ENCODE measurements at regions not wholly inside any gene's neighbourhood (a gene's known extent, or its start where the extent isn't known, plus 50 kb on each side); places are given as distances from the start of the nearest gene placed in this dataset.
A peak's percentile ranks its signal among the peaks of the same experiment; 100 is the strongest.

DNA sequence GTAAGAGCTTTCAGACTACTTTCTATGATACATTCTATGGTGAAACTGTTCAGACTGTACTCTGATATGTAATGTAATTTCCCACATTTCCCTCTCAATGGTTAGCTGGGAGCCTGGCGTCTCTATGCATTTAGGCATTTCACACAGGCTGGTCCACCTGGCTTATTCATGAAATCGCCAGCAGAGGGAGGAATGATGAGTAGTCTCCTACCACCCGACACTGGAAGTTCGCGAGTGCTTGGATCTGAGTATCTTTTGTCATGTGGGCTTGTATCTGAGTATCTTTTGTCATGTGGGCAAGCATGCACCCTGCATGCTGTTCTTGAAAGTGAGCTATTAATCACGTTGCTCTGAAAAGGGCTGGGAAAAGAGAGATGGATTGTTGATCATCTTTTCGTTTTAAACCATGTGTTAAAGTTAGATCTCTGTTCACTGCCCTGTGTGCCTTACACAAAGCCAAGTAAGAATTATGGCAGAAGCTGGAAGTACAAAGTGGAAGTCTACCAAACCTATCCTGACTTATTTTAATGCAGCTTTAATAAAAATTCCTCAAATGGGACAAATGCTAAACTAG is 235.0 kb downstream of the ATP23 start:
- peaks cover 4% of the 10 kb centered on the region for H3K27me3 ChIP-seq (ENCODE audit: insufficient read depth, poor library complexity, severe bottlenecking)
- no peak overlapping the region for H3K4me3 ChIP-seq (replicated peaks; ENCODE audit: insufficient read depth, low read length)
- H3K27ac ChIP-seq (replicated peaks) = no peak overlapping the region
- peak; percentile 1 to 42 for DNase-seq (ENCODE audit: low read depth in 1 of 2, low spot score in 1 of 2)
- TF ChIP-seq, protein P1, sequence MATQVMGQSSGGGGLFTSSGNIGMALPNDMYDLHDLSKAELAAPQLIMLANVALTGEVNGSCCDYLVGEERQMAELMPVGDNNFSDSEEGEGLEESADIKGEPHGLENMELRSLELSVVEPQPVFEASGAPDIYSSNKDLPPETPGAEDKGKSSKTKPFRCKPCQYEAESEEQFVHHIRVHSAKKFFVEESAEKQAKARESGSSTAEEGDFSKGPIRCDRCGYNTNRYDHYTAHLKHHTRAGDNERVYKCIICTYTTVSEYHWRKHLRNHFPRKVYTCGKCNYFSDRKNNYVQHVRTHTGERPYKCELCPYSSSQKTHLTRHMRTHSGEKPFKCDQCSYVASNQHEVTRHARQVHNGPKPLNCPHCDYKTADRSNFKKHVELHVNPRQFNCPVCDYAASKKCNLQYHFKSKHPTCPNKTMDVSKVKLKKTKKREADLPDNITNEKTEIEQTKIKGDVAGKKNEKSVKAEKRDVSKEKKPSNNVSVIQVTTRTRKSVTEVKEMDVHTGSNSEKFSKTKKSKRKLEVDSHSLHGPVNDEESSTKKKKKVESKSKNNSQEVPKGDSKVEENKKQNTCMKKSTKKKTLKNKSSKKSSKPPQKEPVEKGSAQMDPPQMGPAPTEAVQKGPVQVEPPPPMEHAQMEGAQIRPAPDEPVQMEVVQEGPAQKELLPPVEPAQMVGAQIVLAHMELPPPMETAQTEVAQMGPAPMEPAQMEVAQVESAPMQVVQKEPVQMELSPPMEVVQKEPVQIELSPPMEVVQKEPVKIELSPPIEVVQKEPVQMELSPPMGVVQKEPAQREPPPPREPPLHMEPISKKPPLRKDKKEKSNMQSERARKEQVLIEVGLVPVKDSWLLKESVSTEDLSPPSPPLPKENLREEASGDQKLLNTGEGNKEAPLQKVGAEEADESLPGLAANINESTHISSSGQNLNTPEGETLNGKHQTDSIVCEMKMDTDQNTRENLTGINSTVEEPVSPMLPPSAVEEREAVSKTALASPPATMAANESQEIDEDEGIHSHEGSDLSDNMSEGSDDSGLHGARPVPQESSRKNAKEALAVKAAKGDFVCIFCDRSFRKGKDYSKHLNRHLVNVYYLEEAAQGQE (IDR thresholded peaks at IDR 0.05; ENCODE audit: insufficient replicate concordance, low read depth) = no peak
- TF ChIP-seq, protein P2, sequence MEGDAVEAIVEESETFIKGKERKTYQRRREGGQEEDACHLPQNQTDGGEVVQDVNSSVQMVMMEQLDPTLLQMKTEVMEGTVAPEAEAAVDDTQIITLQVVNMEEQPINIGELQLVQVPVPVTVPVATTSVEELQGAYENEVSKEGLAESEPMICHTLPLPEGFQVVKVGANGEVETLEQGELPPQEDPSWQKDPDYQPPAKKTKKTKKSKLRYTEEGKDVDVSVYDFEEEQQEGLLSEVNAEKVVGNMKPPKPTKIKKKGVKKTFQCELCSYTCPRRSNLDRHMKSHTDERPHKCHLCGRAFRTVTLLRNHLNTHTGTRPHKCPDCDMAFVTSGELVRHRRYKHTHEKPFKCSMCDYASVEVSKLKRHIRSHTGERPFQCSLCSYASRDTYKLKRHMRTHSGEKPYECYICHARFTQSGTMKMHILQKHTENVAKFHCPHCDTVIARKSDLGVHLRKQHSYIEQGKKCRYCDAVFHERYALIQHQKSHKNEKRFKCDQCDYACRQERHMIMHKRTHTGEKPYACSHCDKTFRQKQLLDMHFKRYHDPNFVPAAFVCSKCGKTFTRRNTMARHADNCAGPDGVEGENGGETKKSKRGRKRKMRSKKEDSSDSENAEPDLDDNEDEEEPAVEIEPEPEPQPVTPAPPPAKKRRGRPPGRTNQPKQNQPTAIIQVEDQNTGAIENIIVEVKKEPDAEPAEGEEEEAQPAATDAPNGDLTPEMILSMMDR (IDR thresholded peaks at IDR 0.05; ENCODE audit: insufficient read depth, low read length) = peak; percentile 42

DNA sequence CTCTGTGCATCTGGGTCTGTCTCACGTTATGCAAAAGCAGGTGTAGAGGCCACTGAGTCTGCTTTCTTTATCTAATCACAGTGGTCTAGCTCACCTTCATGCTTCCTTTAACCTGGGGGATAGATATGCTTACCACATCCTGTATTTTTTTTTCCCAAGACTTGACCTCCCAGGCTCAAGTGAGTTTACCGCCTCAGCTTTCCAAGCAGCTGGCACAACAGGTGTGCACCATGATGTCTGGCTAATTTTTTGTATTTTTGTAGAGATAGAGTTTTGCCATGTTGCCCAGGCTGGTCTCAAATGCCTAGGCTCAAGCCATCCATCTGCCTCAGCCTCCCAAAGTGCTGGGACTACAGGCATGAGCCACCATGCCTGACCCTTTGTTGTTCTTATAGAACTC is 236.0 kb downstream of the ATP23 start:
- H3K4me3 ChIP-seq (replicated peaks; ENCODE audit: insufficient read depth, low read length) = no peak overlapping the region
- DNase-seq (ENCODE audit: low read depth in 1 of 2, low spot score in 1 of 2) = no peak
- no peak overlapping the region for H3K27ac ChIP-seq (replicated peaks)
- H3K27me3 ChIP-seq (ENCODE audit: insufficient read depth, poor library complexity, severe bottlenecking) = peaks cover 4% of the 10 kb centered on the region
- no peak for TF ChIP-seq SPI1 (IDR thresholded peaks at IDR 0.05; ENCODE audit: borderline replicate concordance, low read depth)
- TF ChIP-seq, protein P1 (IDR thresholded peaks at IDR 0.05; ENCODE audit: insufficient replicate concordance, low read depth) = no peak

DNA sequence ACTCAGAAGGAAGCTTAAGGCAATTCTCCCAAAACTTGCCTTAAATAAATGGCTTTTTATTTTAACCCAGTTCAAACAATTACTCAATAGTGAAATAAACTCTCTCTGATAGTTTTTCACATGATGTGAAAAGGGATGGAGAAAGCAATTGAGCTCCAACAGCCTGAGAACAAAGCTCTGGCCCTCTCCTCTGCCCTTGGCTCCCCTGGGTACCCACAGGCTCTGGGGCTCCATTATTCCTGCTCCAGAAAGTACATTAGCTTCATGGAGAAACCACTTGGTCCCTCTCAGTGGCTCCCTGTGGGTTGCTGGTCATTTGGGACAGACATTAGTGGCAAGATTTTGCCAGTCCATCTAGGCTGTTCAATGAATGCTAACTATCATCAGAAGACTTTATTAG is 242.8 kb downstream of the ATP23 start:
- no peak overlapping the region for H3K4me3 ChIP-seq (replicated peaks; ENCODE audit: insufficient read depth, low read length)
- no peak for DNase-seq (ENCODE audit: low read depth in 1 of 2, low spot score in 1 of 2)
- H3K27ac ChIP-seq (replicated peaks) = no peak overlapping the region
- H3K27me3 ChIP-seq (ENCODE audit: insufficient read depth, poor library complexity, severe bottlenecking) = no peaks in the 10 kb centered on the region
- TF ChIP-seq, protein P1 (IDR thresholded peaks at IDR 0.05; ENCODE audit: insufficient replicate concordance, low read depth) = no peak
- TF ChIP-seq GABPA (IDR thresholded peaks at IDR 0.05; ENCODE audit: low read depth) (no peak), SPI1 (IDR thresholded peaks at IDR 0.05; ENCODE audit: borderline replicate concordance, low read depth) (no peak), POLR2AphosphoS5 (IDR thresholded peaks at IDR 0.05; ENCODE audit: low read depth) (no peak)
- TF ChIP-seq, protein P2 (IDR thresholded peaks at IDR 0.05; ENCODE audit: insufficient read depth, low read length) = no peak

DNA sequence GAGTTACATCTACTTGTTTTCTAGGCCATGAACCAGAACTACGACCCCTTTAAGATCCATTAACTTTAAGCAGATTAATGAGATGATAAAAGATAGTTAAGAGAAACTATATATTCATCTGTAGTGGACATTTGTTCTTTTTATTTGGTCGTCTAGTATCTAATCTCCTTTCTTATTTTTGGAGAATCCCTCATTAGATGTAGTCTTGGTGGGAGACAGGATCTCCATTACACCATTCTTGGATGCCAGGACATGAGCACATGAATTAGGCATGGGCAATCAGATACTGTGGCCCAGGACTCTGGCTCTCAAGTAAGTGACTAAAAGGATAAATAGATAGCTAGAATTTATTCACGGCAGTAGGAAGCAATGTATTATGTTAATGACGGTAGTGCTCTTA is 245.0 kb downstream of the ATP23 start:
- no peak for DNase-seq (ENCODE audit: low read depth in 1 of 2, low spot score in 1 of 2)
- Histone ChIP-seq H3K27ac (replicated peaks) (no peak overlapping the region), H3K4me3 (replicated peaks; ENCODE audit: insufficient read depth, low read length) (no peak overlapping the region), H3K27me3 (ENCODE audit: insufficient read depth, poor library complexity, severe bottlenecking) (no peaks in the 10 kb centered on the region)
- TF ChIP-seq POLR2AphosphoS5 (IDR thresholded peaks at IDR 0.05; ENCODE audit: low read depth) (no peak), GABPA (IDR thresholded peaks at IDR 0.05; ENCODE audit: low read depth) (no peak), SPI1 (IDR thresholded peaks at IDR 0.05; ENCODE audit: borderline replicate concordance, low read depth) (no peak)
- TF ChIP-seq, protein P1 (IDR thresholded peaks at IDR 0.05; ENCODE audit: insufficient replicate concordance, low read depth) = no peak
- TF ChIP-seq, protein P2 (IDR thresholded peaks at IDR 0.05; ENCODE audit: insufficient read depth, low read length) = no peak

Data from HL-60 (cell line).